ENCODE measurements at regions not wholly inside any gene's neighbourhood (a gene's known extent, or its start where the extent isn't known, plus 50 kb on each side); places are given as distances from the start of the nearest gene placed in this dataset.

DNA sequence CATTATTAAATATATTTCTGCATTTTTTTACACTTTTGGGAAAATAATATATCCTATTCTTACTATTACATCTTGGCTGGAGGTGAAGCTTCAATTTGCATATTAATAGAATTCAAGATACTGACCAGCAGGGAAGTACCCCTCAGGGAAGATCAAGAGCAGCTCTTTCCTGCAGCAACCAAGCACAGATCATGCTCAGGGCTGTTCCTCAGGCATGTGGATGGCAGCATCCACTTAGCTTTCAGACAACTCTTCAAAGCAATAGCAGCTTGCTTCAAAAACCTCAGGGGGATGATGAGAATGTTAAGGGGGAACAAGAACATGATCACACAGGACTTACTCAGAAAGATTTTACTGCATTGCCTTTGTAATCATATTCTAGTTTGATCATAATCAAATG is 731.8 kb downstream of the SEMA5A start:
- TF ChIP-seq, protein P1, sequence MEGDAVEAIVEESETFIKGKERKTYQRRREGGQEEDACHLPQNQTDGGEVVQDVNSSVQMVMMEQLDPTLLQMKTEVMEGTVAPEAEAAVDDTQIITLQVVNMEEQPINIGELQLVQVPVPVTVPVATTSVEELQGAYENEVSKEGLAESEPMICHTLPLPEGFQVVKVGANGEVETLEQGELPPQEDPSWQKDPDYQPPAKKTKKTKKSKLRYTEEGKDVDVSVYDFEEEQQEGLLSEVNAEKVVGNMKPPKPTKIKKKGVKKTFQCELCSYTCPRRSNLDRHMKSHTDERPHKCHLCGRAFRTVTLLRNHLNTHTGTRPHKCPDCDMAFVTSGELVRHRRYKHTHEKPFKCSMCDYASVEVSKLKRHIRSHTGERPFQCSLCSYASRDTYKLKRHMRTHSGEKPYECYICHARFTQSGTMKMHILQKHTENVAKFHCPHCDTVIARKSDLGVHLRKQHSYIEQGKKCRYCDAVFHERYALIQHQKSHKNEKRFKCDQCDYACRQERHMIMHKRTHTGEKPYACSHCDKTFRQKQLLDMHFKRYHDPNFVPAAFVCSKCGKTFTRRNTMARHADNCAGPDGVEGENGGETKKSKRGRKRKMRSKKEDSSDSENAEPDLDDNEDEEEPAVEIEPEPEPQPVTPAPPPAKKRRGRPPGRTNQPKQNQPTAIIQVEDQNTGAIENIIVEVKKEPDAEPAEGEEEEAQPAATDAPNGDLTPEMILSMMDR (IDR thresholded peaks at IDR 0.05): no peak
- TF ChIP-seq EZH2phosphoT487 (IDR thresholded peaks at IDR 0.05) (no peak), EZH2 (IDR thresholded peaks at IDR 0.05) (no peak)
